ENCODE measurements at regions not wholly inside any gene's neighbourhood (a gene's known extent, or its start where the extent isn't known, plus 50 kb on each side); places are given as distances from the start of the nearest gene placed in this dataset.
"Not testable (repeated sequence)": the region's sequence is repeated elsewhere in the genome, so short reads cannot be mapped to it uniquely, and the experiment has no call there.

DNA sequence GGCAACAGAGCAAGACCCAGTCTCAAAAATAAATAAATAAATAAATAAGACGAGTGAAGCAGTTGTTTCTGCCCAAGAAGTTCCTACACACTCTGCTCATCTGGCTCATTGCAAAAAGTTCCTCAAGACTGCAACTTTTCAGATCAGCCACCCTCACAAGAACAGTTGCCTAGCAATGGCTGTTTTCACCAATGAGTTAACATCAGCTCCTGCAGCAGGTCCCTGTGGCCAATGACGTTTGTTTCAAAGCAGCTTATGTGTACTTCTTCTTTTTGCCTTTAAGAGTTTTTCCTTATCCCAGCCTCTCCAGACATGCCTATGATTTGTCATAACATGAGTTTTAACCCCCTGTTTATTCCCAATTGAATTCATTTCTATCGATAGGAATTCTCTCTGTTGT, 118.4 kb upstream of the SPRED1 start:
- H3K27me3 Mint-ChIP-seq = no peaks in the 10 kb centered on the region
- no peak for DNase-seq

GRCh38 chr15:38142195-38142594, 110.4 kb upstream of the SPRED1 start:
- CTCF ChIA-PET; H2AFZ ChIP-seq (ENCODE audit: insufficient read depth, low read depth, low read length, poor library complexity, severe bottlenecking); H3K9ac ChIP-seq (ENCODE audit: low read length); intact Hi-C loops (cut with micrococcal nuclease); H3K79me2 ChIP-seq (ENCODE audit: control insufficient read depth, insufficient read depth, low read length); DNase-seq; H3K4me1 ChIP-seq (ENCODE audit: control insufficient read depth in 2 of 2, insufficient read depth in 2 of 2, low read length in 2 of 2); POLR2A ChIA-PET; H3K9me3 ChIP-seq (ENCODE audit: control extremely low read depth in 1 of 3, control insufficient read depth in 2 of 3, insufficient read depth in 1 of 3, low read length in 2 of 3); H3K27me3 ChIP-seq (replicated peaks in 1 of 4; ENCODE audit: control extremely low read depth in 1 of 4, control insufficient read depth in 3 of 4, insufficient read depth in 4 of 4, low read length in 3 of 4); H3K36me3 ChIP-seq (replicated peaks in 1 of 2; ENCODE audit: control extremely low read depth in 1 of 2, control insufficient read depth in 1 of 2, extremely low read depth in 1 of 2, insufficient read depth in 2 of 2, low read length in 1 of 2); H3K27me3 Mint-ChIP-seq; H3K4me3 ChIP-seq (ENCODE audit: control extremely low read depth in 1 of 5, extremely low read depth in 1 of 5, insufficient read depth in 1 of 5, low read depth in 2 of 5, low read length in 4 of 5); H3K4me3 Mint-ChIP-seq; H4K20me1 ChIP-seq (ENCODE audit: control insufficient read depth, insufficient read depth, low read length, poor library complexity, severe bottlenecking); H3K4me2 ChIP-seq (replicated peaks; ENCODE audit: low read depth, low read length, poor library complexity, severe bottlenecking); ATAC-seq (ENCODE audit: low read depth); H3K9me3 Mint-ChIP-seq (ENCODE audit: insufficient read depth); H3K4me1 Mint-ChIP-seq; H3K27ac ChIP-seq (ENCODE audit: low read length in 2 of 2); H3K27ac Mint-ChIP-seq: not testable (repeated sequence)
- 97% methylated on average over 11 of the region's 11 CpGs for WGBS (ENCODE audit: insufficient coverage)

More for the DNA sequence above, 118.4 kb upstream of the SPRED1 start:
- Histone ChIP-seq H2AFZ (ENCODE audit: insufficient read depth, low read depth, low read length, poor library complexity, severe bottlenecking) (no peak overlapping the region), H3K4me2 (replicated peaks; ENCODE audit: low read depth, low read length, poor library complexity, severe bottlenecking) (no peak overlapping the region), H3K36me3 (replicated peaks in 1 of 2; ENCODE audit: control extremely low read depth in 1 of 2, control insufficient read depth in 1 of 2, extremely low read depth in 1 of 2, insufficient read depth in 2 of 2, low read length in 1 of 2) (no peaks in the 10 kb centered on the region), H3K9ac (ENCODE audit: low read length) (no peak overlapping the region), H3K27me3 (replicated peaks in 1 of 4; ENCODE audit: control extremely low read depth in 1 of 4, control insufficient read depth in 3 of 4, insufficient read depth in 4 of 4, low read length in 3 of 4) (peaks cover 0 to 2% (median 0%) of the 10 kb centered on the region in 4 experiments), H3K9me3 (ENCODE audit: control extremely low read depth in 1 of 3, control insufficient read depth in 2 of 3, insufficient read depth in 1 of 3, low read length in 2 of 3) (no peaks in the 10 kb centered on the region), H3K4me1 (ENCODE audit: control insufficient read depth in 2 of 2, insufficient read depth in 2 of 2, low read length in 2 of 2) (peaks cover 13 to 16% of the 10 kb centered on the region in 2 donors), H4K20me1 (ENCODE audit: control insufficient read depth, insufficient read depth, low read length, poor library complexity, severe bottlenecking) (no peaks in the 10 kb centered on the region), H3K27ac (ENCODE audit: low read length in 2 of 2) (no peak overlapping the region), H3K4me3 (ENCODE audit: control extremely low read depth in 1 of 5, extremely low read depth in 1 of 5, insufficient read depth in 1 of 5, low read depth in 2 of 5, low read length in 4 of 5) (no peak overlapping the region), H3K79me2 (ENCODE audit: control insufficient read depth, insufficient read depth, low read length) (no peaks in the 10 kb centered on the region)
- no peaks in the 10 kb centered on the region for H3K9me3 Mint-ChIP-seq (ENCODE audit: insufficient read depth)
- peaks cover 20% of the 10 kb centered on the region for H3K4me1 Mint-ChIP-seq
- TF ChIP-seq EZH2 (IDR thresholded peaks at IDR 0.05; ENCODE audit: borderline replicate concordance, insufficient read depth, low read depth, low read length, poor library complexity, severe bottlenecking) = no peak
- no peak for TF ChIP-seq CTCF (IDR thresholded peaks at IDR 0.05)
- 14% methylated on average over 1 of the region's 3 CpGs for WGBS (ENCODE audit: insufficient coverage)
- POLR2A ChIA-PET = no interaction called here
- no peak overlapping the region for H3K4me3 Mint-ChIP-seq
- CTCF ChIA-PET = no interaction called here
- H3K27ac Mint-ChIP-seq = no peak overlapping the region
- ATAC-seq (ENCODE audit: low read depth) = no peak
- intact Hi-C loops (cut with micrococcal nuclease) = no loop called here
